Endothelial cell of umbilical vein (primary cell): ENCODE measurements at regions not wholly inside any gene's neighbourhood (a gene's known extent, or its start where the extent isn't known, plus 50 kb on each side); places are given as distances from the start of the nearest gene placed in this dataset.

Source experiments
- BruUV-seq: library from RNA; stranded (reverse); fragments of 400-500 nt; replicated peaks from 2 replicates; lab custom pipeline; 2021; lab: Mats Ljungman, UMichigan
- CTCF ChIA-PET: fragments of 300-600, 350-600 bp; sonication (Branson Sonifier 250); formaldehyde crosslinking; loops from one replicate; lab custom pipeline; 2021; ENCODE audit warnings: antibody characterized with exemption, inconsistent platforms; lab: Charles Lee
- POLR2A ChIA-PET: fragments of 300-600, 350-600 bp; sonication (Branson Sonifier 250); formaldehyde crosslinking; loops from one replicate; lab custom pipeline; 2021; ENCODE audit warnings: antibody characterized with exemption, inconsistent platforms; lab: Charles Lee
- DNase-seq: peaks from one replicate; pipeline ENCODE4 v3.0.0-alpha.2; 2011; ENCODE audit warnings: low read depth, low spot score
- FAIRE-seq: peaks from 2 replicates; lab custom pipeline; 2011; peaks lifted over from hg19 to GRCh38; lab: Jason Lieb, UNC
- H2AFZ ChIP-seq: 2 replicates; pipeline ENCODE4 v1.6.0; 2012; ENCODE audit warnings: low read depth, low read length, control low read depth, inconsistent platforms
- H3K27ac ChIP-seq: 2 replicates; pipeline ENCODE4 v1.5.1; 2011; ENCODE audit warnings: low read depth, mild to moderate bottlenecking, control low read depth, low read length, moderate library complexity; ENCODE audit not compliant: insufficient read depth
- H3K27me3 ChIP-seq, 2 experiments: 2 replicates each; pipeline versions ENCODE4 v1.6.0 to v1.6.1; 2011; ENCODE audit warnings: low read length in 2 of 2, mixed read lengths in 1 of 2; ENCODE audit not compliant: control insufficient read depth in 2 of 2, insufficient read depth in 2 of 2
- H3K36me3 ChIP-seq, 2 experiments: 2 replicates in 1 of 2; 3 replicates in 1 of 2; pipeline ENCODE4 v1.5.1; 2011; ENCODE audit warnings: low read length in 2 of 2, mild to moderate bottlenecking in 1 of 2, moderate library complexity in 1 of 2; ENCODE audit not compliant: control insufficient read depth in 2 of 2, insufficient read depth in 2 of 2; ENCODE audit errors: extremely low read depth in 1 of 2
- H3K4me1 ChIP-seq: 3 replicates; pipeline ENCODE4 v1.5.1; 2011; ENCODE audit warnings: mild to moderate bottlenecking, low read length; ENCODE audit not compliant: control insufficient read depth, insufficient read depth; ENCODE audit errors: extremely low read depth
- H3K4me2 ChIP-seq: 2 replicates; pipeline ENCODE4 v1.6.1; 2011; ENCODE audit warnings: low read length, control low read depth, mixed read lengths; ENCODE audit not compliant: insufficient read depth
- H3K4me3 ChIP-seq, 3 experiments: fragments of 200-600 bp in 1 of 3; sonication (generic), shearing (Covaris generic) in 1 of 3; replicated peaks in 1 of 3; 2 replicates each; pipeline ENCODE4 v1.5.1; 2011 to 2016; ENCODE audit warnings: control low read depth in 3 of 3, low read length in 3 of 3, mild to moderate bottlenecking in 2 of 3, inconsistent platforms in 1 of 3, low read depth in 1 of 3, moderate library complexity in 1 of 3; ENCODE audit not compliant: insufficient read depth in 1 of 3
- H3K79me2 ChIP-seq: 2 replicates; pipeline ENCODE4 v1.6.0; 2012; ENCODE audit warnings: low read length, inconsistent platforms; ENCODE audit not compliant: control insufficient read depth, insufficient read depth
- H3K9ac ChIP-seq: replicated peaks from 2 replicates; pipeline ENCODE3; 2011; ENCODE audit warnings: low read length, control low read depth; ENCODE audit not compliant: insufficient read depth; ENCODE audit errors: extremely low read depth
- H3K9me1 ChIP-seq: replicated peaks from 3 replicates; pipeline ENCODE4 v1.6.0; 2011; ENCODE audit warnings: mild to moderate bottlenecking, low read length; ENCODE audit not compliant: control insufficient read depth, insufficient read depth; ENCODE audit errors: extremely low read depth
- H3K9me3 ChIP-seq: replicated peaks from 2 replicates; pipeline ENCODE4 v1.5.1; 2012; ENCODE audit warnings: low read length, inconsistent platforms; ENCODE audit not compliant: control insufficient read depth, insufficient read depth
- H4K20me1 ChIP-seq: replicated peaks from 2 replicates; pipeline ENCODE3; 2011; ENCODE audit warnings: mild to moderate bottlenecking, low read length; ENCODE audit not compliant: control insufficient read depth, insufficient read depth; ENCODE audit errors: extremely low read depth
- CTCF ChIP-seq, 2 donors: IDR thresholded peaks; 1 replicate in 1 of 2; 2 replicates in 1 of 2; pipeline ENCODE4 v1.5.1; 2011; ENCODE audit warnings: low read length in 2 of 2, mild to moderate bottlenecking in 2 of 2, moderate library complexity in 2 of 2, control low read depth in 1 of 2, inconsistent platforms in 1 of 2, low read depth in 1 of 2; ENCODE audit not compliant: insufficient read depth in 1 of 2; ENCODE audit errors: extremely low read depth in 1 of 2
- EZH2 ChIP-seq: IDR thresholded peaks from 2 replicates; pipeline ENCODE4 v1.6.1; 2012; ENCODE audit warnings: borderline replicate concordance, low read depth, mild to moderate bottlenecking, moderate library complexity, low read length, inconsistent platforms; ENCODE audit not compliant: severe bottlenecking
- FOS ChIP-seq: IDR thresholded peaks from 2 replicates; pipeline ENCODE4 v1.6.1; 2011; ENCODE audit warnings: mild to moderate bottlenecking, low read length, moderate library complexity, borderline replicate concordance; ENCODE audit not compliant: insufficient read depth
- GATA2 ChIP-seq: IDR thresholded peaks from 2 replicates; pipeline ENCODE4 v1.7.0; 2011; ENCODE audit warnings: low read depth, mild to moderate bottlenecking, moderate library complexity, mixed read lengths, low read length; ENCODE audit not compliant: insufficient read length, insufficient read depth
- JUN ChIP-seq: IDR thresholded peaks from 2 replicates; pipeline ENCODE4 v1.6.1; 2011; ENCODE audit warnings: borderline replicate concordance, low read depth; ENCODE audit not compliant: insufficient read length, insufficient read depth
- MAX ChIP-seq: IDR thresholded peaks from 2 replicates; pipeline ENCODE4 v1.6.1; 2011; ENCODE audit not compliant: insufficient read depth, insufficient read length
- MYC ChIP-seq: IDR thresholded peaks from one replicate; pipeline ENCODE4 v1.6.1; 2011; ENCODE audit warnings: mild to moderate bottlenecking, low read depth, low read length
- POLR2AphosphoS5 ChIP-seq: IDR thresholded peaks from 2 replicates; pipeline ENCODE4 v1.6.1; 2012; ENCODE audit warnings: low read depth, mild to moderate bottlenecking, control low read depth, low read length, moderate library complexity; ENCODE audit not compliant: insufficient read depth
- dilution Hi-C: fragments of 300-500 bp; cut with MboI; formaldehyde crosslinking; loops from one replicate; pipeline ENCODE4 v1.15.0; 2019; ENCODE audit warnings: low sequenced_read_pairs; ENCODE audit not compliant: extremely low pct_ligation_motif_present
- intact Hi-C: fragments of 100-400 bp; cut with micrococcal nuclease; formaldehyde crosslinking; loops from one replicate; pipeline ENCODE4 v1.10.0; 2022

- CTCF ChIA-PET, result no interaction called here
- peak; percentile 86 for FAIRE-seq
These were observed 171.1 kb downstream of the TAF11L14 start for GRCh38 chr5:17805227-17805825.

More at GRCh38 chr5:17805227-17805825, 171.1 kb downstream of the TAF11L14 start:
- H3K79me2 ChIP-seq, result no peaks in the 10 kb centered on the region
- BruUV-seq, result no TSS peak
- no peaks in the 10 kb centered on the region for H3K36me3 ChIP-seq
- H3K4me1 ChIP-seq, result no peaks in the 10 kb centered on the region
- H4K20me1 ChIP-seq, result no peaks in the 10 kb centered on the region
- intact Hi-C loops (no loop called here), dilution Hi-C loops (no loop called here)
- no peak for TF ChIP-seq GATA2
- peak; percentile 48 for TF ChIP-seq JUN
- TF ChIP-seq MYC, result no peak
- no peak for TF ChIP-seq POLR2AphosphoS5
- no peak for TF ChIP-seq CTCF (IDR thresholded peaks at IDR 0.05; ENCODE audit: extremely low read depth in 1 of 2, insufficient read depth in 1 of 2, low read depth in 1 of 2, low read length in 2 of 2)
- TF ChIP-seq EZH2, result no peak
- no peak for TF ChIP-seq MAX
- no peak for TF ChIP-seq FOS
- no peak overlapping the region for H3K27ac ChIP-seq
- DNase-seq, result peak; percentile 80
- no peak overlapping the region for H3K4me2 ChIP-seq
- no peak overlapping the region for H3K9ac ChIP-seq
- H3K9me3 ChIP-seq, result no peaks in the 10 kb centered on the region
- H3K27me3 ChIP-seq, result no peaks in the 10 kb centered on the region
- H2AFZ ChIP-seq, result peak overlapping the region; percentile 34
- POLR2A ChIA-PET, result no interaction called here
- H3K9me1 ChIP-seq, result no peaks in the 10 kb centered on the region
- H3K4me3 ChIP-seq, result no peak overlapping the region
